Endothelial cell of umbilical vein (primary cell): ENCODE measurements at regions not wholly inside any gene's neighbourhood (a gene's known extent, or its start where the extent isn't known, plus 50 kb on each side); places are given as distances from the start of the nearest gene placed in this dataset.

Source experiments
- BruUV-seq: library from RNA; stranded (reverse); fragments of 400-500 nt; replicated peaks from 2 replicates; lab custom pipeline; 2021; lab: Mats Ljungman, UMichigan
- CTCF ChIA-PET: fragments of 300-600, 350-600 bp; sonication (Branson Sonifier 250); formaldehyde crosslinking; loops from one replicate; lab custom pipeline; 2021; ENCODE audit warnings: antibody characterized with exemption, inconsistent platforms; lab: Charles Lee
- POLR2A ChIA-PET: fragments of 300-600, 350-600 bp; sonication (Branson Sonifier 250); formaldehyde crosslinking; loops from one replicate; lab custom pipeline; 2021; ENCODE audit warnings: antibody characterized with exemption, inconsistent platforms; lab: Charles Lee
- DNase-seq: peaks from one replicate; pipeline ENCODE4 v3.0.0-alpha.2; 2011; ENCODE audit warnings: low read depth, low spot score
- FAIRE-seq: peaks from 2 replicates; lab custom pipeline; 2011; peaks lifted over from hg19 to GRCh38; lab: Jason Lieb, UNC
- H2AFZ ChIP-seq: 2 replicates; pipeline ENCODE4 v1.6.0; 2012; ENCODE audit warnings: low read depth, low read length, control low read depth, inconsistent platforms
- H3K27ac ChIP-seq: 2 replicates; pipeline ENCODE4 v1.5.1; 2011; ENCODE audit warnings: low read depth, mild to moderate bottlenecking, control low read depth, low read length, moderate library complexity; ENCODE audit not compliant: insufficient read depth
- H3K27me3 ChIP-seq, 2 experiments: 2 replicates each; pipeline versions ENCODE4 v1.6.0 to v1.6.1; 2011; ENCODE audit warnings: low read length in 2 of 2, mixed read lengths in 1 of 2; ENCODE audit not compliant: control insufficient read depth in 2 of 2, insufficient read depth in 2 of 2
- H3K36me3 ChIP-seq, 2 experiments: 2 replicates in 1 of 2; 3 replicates in 1 of 2; pipeline ENCODE4 v1.5.1; 2011; ENCODE audit warnings: low read length in 2 of 2, mild to moderate bottlenecking in 1 of 2, moderate library complexity in 1 of 2; ENCODE audit not compliant: control insufficient read depth in 2 of 2, insufficient read depth in 2 of 2; ENCODE audit errors: extremely low read depth in 1 of 2
- H3K4me1 ChIP-seq: 3 replicates; pipeline ENCODE4 v1.5.1; 2011; ENCODE audit warnings: mild to moderate bottlenecking, low read length; ENCODE audit not compliant: control insufficient read depth, insufficient read depth; ENCODE audit errors: extremely low read depth
- H3K4me2 ChIP-seq: 2 replicates; pipeline ENCODE4 v1.6.1; 2011; ENCODE audit warnings: low read length, control low read depth, mixed read lengths; ENCODE audit not compliant: insufficient read depth
- H3K4me3 ChIP-seq, 3 experiments: fragments of 200-600 bp in 1 of 3; sonication (generic), shearing (Covaris generic) in 1 of 3; replicated peaks in 1 of 3; 2 replicates each; pipeline ENCODE4 v1.5.1; 2011 to 2016; ENCODE audit warnings: control low read depth in 3 of 3, low read length in 3 of 3, mild to moderate bottlenecking in 2 of 3, inconsistent platforms in 1 of 3, low read depth in 1 of 3, moderate library complexity in 1 of 3; ENCODE audit not compliant: insufficient read depth in 1 of 3
- H3K79me2 ChIP-seq: 2 replicates; pipeline ENCODE4 v1.6.0; 2012; ENCODE audit warnings: low read length, inconsistent platforms; ENCODE audit not compliant: control insufficient read depth, insufficient read depth
- H3K9ac ChIP-seq: replicated peaks from 2 replicates; pipeline ENCODE3; 2011; ENCODE audit warnings: low read length, control low read depth; ENCODE audit not compliant: insufficient read depth; ENCODE audit errors: extremely low read depth
- H3K9me1 ChIP-seq: replicated peaks from 3 replicates; pipeline ENCODE4 v1.6.0; 2011; ENCODE audit warnings: mild to moderate bottlenecking, low read length; ENCODE audit not compliant: control insufficient read depth, insufficient read depth; ENCODE audit errors: extremely low read depth
- H3K9me3 ChIP-seq: replicated peaks from 2 replicates; pipeline ENCODE4 v1.5.1; 2012; ENCODE audit warnings: low read length, inconsistent platforms; ENCODE audit not compliant: control insufficient read depth, insufficient read depth
- H4K20me1 ChIP-seq: replicated peaks from 2 replicates; pipeline ENCODE3; 2011; ENCODE audit warnings: mild to moderate bottlenecking, low read length; ENCODE audit not compliant: control insufficient read depth, insufficient read depth; ENCODE audit errors: extremely low read depth
- CTCF ChIP-seq, 2 donors: IDR thresholded peaks; 1 replicate in 1 of 2; 2 replicates in 1 of 2; pipeline ENCODE4 v1.5.1; 2011; ENCODE audit warnings: low read length in 2 of 2, mild to moderate bottlenecking in 2 of 2, moderate library complexity in 2 of 2, control low read depth in 1 of 2, inconsistent platforms in 1 of 2, low read depth in 1 of 2; ENCODE audit not compliant: insufficient read depth in 1 of 2; ENCODE audit errors: extremely low read depth in 1 of 2
- EZH2 ChIP-seq: IDR thresholded peaks from 2 replicates; pipeline ENCODE4 v1.6.1; 2012; ENCODE audit warnings: borderline replicate concordance, low read depth, mild to moderate bottlenecking, moderate library complexity, low read length, inconsistent platforms; ENCODE audit not compliant: severe bottlenecking
- FOS ChIP-seq: IDR thresholded peaks from 2 replicates; pipeline ENCODE4 v1.6.1; 2011; ENCODE audit warnings: mild to moderate bottlenecking, low read length, moderate library complexity, borderline replicate concordance; ENCODE audit not compliant: insufficient read depth
- GATA2 ChIP-seq: IDR thresholded peaks from 2 replicates; pipeline ENCODE4 v1.7.0; 2011; ENCODE audit warnings: low read depth, mild to moderate bottlenecking, moderate library complexity, mixed read lengths, low read length; ENCODE audit not compliant: insufficient read length, insufficient read depth
- JUN ChIP-seq: IDR thresholded peaks from 2 replicates; pipeline ENCODE4 v1.6.1; 2011; ENCODE audit warnings: borderline replicate concordance, low read depth; ENCODE audit not compliant: insufficient read length, insufficient read depth
- MAX ChIP-seq: IDR thresholded peaks from 2 replicates; pipeline ENCODE4 v1.6.1; 2011; ENCODE audit not compliant: insufficient read depth, insufficient read length
- MYC ChIP-seq: IDR thresholded peaks from one replicate; pipeline ENCODE4 v1.6.1; 2011; ENCODE audit warnings: mild to moderate bottlenecking, low read depth, low read length
- POLR2A ChIP-seq: IDR thresholded peaks from 2 replicates; pipeline ENCODE4 v1.6.1; 2012; ENCODE audit warnings: low read depth, mild to moderate bottlenecking, control low read depth, low read length
- POLR2AphosphoS5 ChIP-seq: IDR thresholded peaks from 2 replicates; pipeline ENCODE4 v1.6.1; 2012; ENCODE audit warnings: low read depth, mild to moderate bottlenecking, control low read depth, low read length, moderate library complexity; ENCODE audit not compliant: insufficient read depth
- dilution Hi-C: fragments of 300-500 bp; cut with MboI; formaldehyde crosslinking; loops from one replicate; pipeline ENCODE4 v1.15.0; 2019; ENCODE audit warnings: low sequenced_read_pairs; ENCODE audit not compliant: extremely low pct_ligation_motif_present
- intact Hi-C: fragments of 100-400 bp; cut with micrococcal nuclease; formaldehyde crosslinking; loops from one replicate; pipeline ENCODE4 v1.10.0; 2022

GRCh38 chr6:140124498-140124897, 750.0 kb upstream of the CITED2 start:
- Histone ChIP-seq H3K4me3 (no peak overlapping the region), H3K9me3 (no peaks in the 10 kb centered on the region), H3K4me2 (no peak overlapping the region), H4K20me1 (no peaks in the 10 kb centered on the region), H3K79me2 (no peaks in the 10 kb centered on the region), H3K27me3 (no peaks in the 10 kb centered on the region), H3K36me3 (no peaks in the 10 kb centered on the region), H3K9ac (no peak overlapping the region), H3K9me1 (no peaks in the 10 kb centered on the region), H3K4me1 (no peaks in the 10 kb centered on the region), H2AFZ (no peak overlapping the region), H3K27ac (no peak overlapping the region)
- ChIA-PET CTCF (no interaction called here), POLR2A (no interaction called here)
- TF ChIP-seq MAX (no peak), GATA2 (no peak), POLR2A (no peak), POLR2AphosphoS5 (no peak), FOS (no peak), JUN (no peak), EZH2 (no peak), MYC (no peak), CTCF (IDR thresholded peaks at IDR 0.05; ENCODE audit: extremely low read depth in 1 of 2, insufficient read depth in 1 of 2, low read depth in 1 of 2, low read length in 2 of 2) (no peak)
- BruUV-seq = no TSS peak
- no peak for FAIRE-seq
- intact Hi-C loops = no loop called here
- dilution Hi-C loops = no loop called here
- no peak for DNase-seq
